ENCODE measurements at regions not wholly inside any gene's neighbourhood (a gene's known extent, or its start where the extent isn't known, plus 50 kb on each side); places are given as distances from the start of the nearest gene placed in this dataset.

- TF ChIP-seq CTCF (IDR thresholded peaks at IDR 0.05; ENCODE audit: low read length) (no peak), EZH2 (IDR thresholded peaks at IDR 0.05; ENCODE audit: borderline replicate concordance, low read length) (no peak)
Observed at GRCh38 chr9:100639854-100640253, 62.0 kb downstream of the CAVIN4 start.
